OCI-LY3 (cell line): ENCODE measurements at regions not wholly inside any gene's neighbourhood (a gene's known extent, or its start where the extent isn't known, plus 50 kb on each side); places are given as distances from the start of the nearest gene placed in this dataset.

ENCODE experiments used
- H2AFZ ChIP-seq: fragments of 200-600, 300-600 bp; shearing (Covaris generic); 2 replicates; pipeline ENCODE4 v1.6.0; 2014; ENCODE audit warnings: antibody characterized with exemption, low read depth, low read length
- H3K27ac ChIP-seq: fragments of 200-600, 300-600 bp; sonication (generic); 2 replicates; pipeline ENCODE4 v1.5.1; 2014; ENCODE audit warnings: mild to moderate bottlenecking, low read length, moderate library complexity, mixed read lengths
- H3K27me3 ChIP-seq: fragments of 200-600, 300-600 bp; sonication (generic); 2 replicates; pipeline ENCODE4 v1.6.1; 2014; ENCODE audit warnings: low read depth, low read length, mixed read lengths
- H3K36me3 ChIP-seq: fragments of 200-600, 300-600 bp; sonication (generic); replicated peaks from 2 replicates; pipeline ENCODE3; 2014; ENCODE audit warnings: low read depth, low read length, mixed read lengths
- H3K4me1 ChIP-seq: fragments of 300-600, 200-600 bp; sonication (generic); 2 replicates; pipeline ENCODE4 v1.6.1; 2014; ENCODE audit warnings: low read length, mixed read lengths
- H3K4me2 ChIP-seq: fragments of 200-600, 300-600 bp; sonication (generic); 2 replicates; pipeline ENCODE4 v1.6.1; 2014; ENCODE audit warnings: low read length, mixed read lengths
- H3K4me3 ChIP-seq: fragments of 300-600, 200-600 bp; sonication (generic); 2 replicates; pipeline ENCODE4 v1.5.1; 2014; ENCODE audit warnings: antibody characterized with exemption, mild to moderate bottlenecking, low read length, moderate library complexity
- H3K79me2 ChIP-seq: fragments of 300-600, 200-600 bp; shearing (Covaris generic); 2 replicates; pipeline ENCODE4 v1.6.1; 2014; ENCODE audit warnings: mild to moderate bottlenecking, low read length, mixed read lengths
- H3K9ac ChIP-seq: fragments of 300-600, 200-600 bp; shearing (Covaris generic); 2 replicates; pipeline ENCODE4 v1.6.0; 2014; ENCODE audit warnings: mild to moderate bottlenecking, low read length, moderate library complexity
- H3K9me3 ChIP-seq: fragments of 200-600, 300-600 bp; shearing (Covaris generic); 2 replicates; pipeline ENCODE4 v1.6.1; 2014; ENCODE audit warnings: low read length, mixed read lengths; ENCODE audit not compliant: insufficient read depth
- H4K20me1 ChIP-seq: fragments of 200-600, 300-600 bp; sonication (generic); 2 replicates; pipeline ENCODE4 v1.6.1; 2016; ENCODE audit warnings: low read length, mixed read lengths; ENCODE audit not compliant: insufficient read depth
- CTCF ChIP-seq: fragments of 200-600, 300-600 bp; sonication (generic); IDR thresholded peaks from 2 replicates; pipeline ENCODE4 v1.5.1; 2014; ENCODE audit warnings: antibody characterized with exemption, low read length, low read depth
- EZH2phosphoT487 ChIP-seq: fragments of 200-600 bp; shearing (Covaris generic); IDR thresholded peaks from 2 replicates; pipeline ENCODE4 v1.6.1; 2018; ENCODE audit warnings: antibody characterized with exemption, mixed run types, low read depth

GRCh38 chr16:65318590-65319257, 196.9 kb upstream of the CDH11 start:
- TF ChIP-seq EZH2phosphoT487 (no peak), CTCF (no peak)
- Histone ChIP-seq H3K27me3 (no peaks in the 10 kb centered on the region), H3K36me3 (no peaks in the 10 kb centered on the region), H3K4me1 (no peaks in the 10 kb centered on the region), H3K9ac (no peak overlapping the region), H3K9me3 (no peaks in the 10 kb centered on the region), H2AFZ (no peak overlapping the region), H3K4me3 (no peak overlapping the region), H3K79me2 (no peaks in the 10 kb centered on the region), H3K27ac (no peak overlapping the region), H3K4me2 (no peak overlapping the region), H4K20me1 (no peaks in the 10 kb centered on the region)

DNA sequence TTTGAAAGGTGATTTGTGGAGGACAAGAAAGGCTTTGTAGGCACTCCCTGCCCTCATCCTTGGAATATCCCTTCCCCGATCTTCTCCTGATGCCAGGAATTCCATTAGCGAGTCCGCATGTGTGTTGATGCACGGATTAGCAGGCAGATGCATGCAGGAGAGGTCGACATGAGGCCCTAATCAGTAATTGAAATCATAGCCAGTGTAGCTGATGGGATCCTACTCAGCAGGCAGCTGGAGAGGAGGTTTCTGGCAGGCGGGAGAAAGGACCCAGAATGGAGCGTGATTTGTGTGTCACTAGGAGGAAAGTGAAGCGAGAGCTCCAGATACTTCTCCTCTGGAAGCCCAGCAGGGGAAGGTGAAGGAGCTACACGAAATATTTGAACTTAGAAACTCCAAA, 196.3 kb upstream of the CDH11 start:
- no peak overlapping the region for H2AFZ ChIP-seq
- no peak overlapping the region for H3K4me2 ChIP-seq
- no peak overlapping the region for H3K9ac ChIP-seq
- H3K4me3 ChIP-seq, result no peak overlapping the region
- H4K20me1 ChIP-seq, result no peaks in the 10 kb centered on the region
- no peaks in the 10 kb centered on the region for H3K79me2 ChIP-seq
- no peaks in the 10 kb centered on the region for H3K4me1 ChIP-seq
- H3K27ac ChIP-seq, result no peak overlapping the region
- TF ChIP-seq CTCF (no peak), EZH2phosphoT487 (no peak)
- no peaks in the 10 kb centered on the region for H3K27me3 ChIP-seq
- no peaks in the 10 kb centered on the region for H3K36me3 ChIP-seq
- no peaks in the 10 kb centered on the region for H3K9me3 ChIP-seq

- Histone ChIP-seq H3K27me3 (no peaks in the 10 kb centered on the region), H2AFZ (no peak overlapping the region), H3K9ac (no peak overlapping the region), H3K27ac (no peak overlapping the region), H3K4me1 (no peaks in the 10 kb centered on the region), H3K9me3 (no peaks in the 10 kb centered on the region), H3K4me2 (no peak overlapping the region), H3K36me3 (no peaks in the 10 kb centered on the region), H4K20me1 (no peaks in the 10 kb centered on the region), H3K79me2 (no peaks in the 10 kb centered on the region), H3K4me3 (no peak overlapping the region)
- TF ChIP-seq EZH2phosphoT487, result no peak
- no peak for TF ChIP-seq CTCF
Measured at GRCh38 chr16:65316808-65317207, 194.9 kb upstream of the CDH11 start.

- no peaks in the 10 kb centered on the region for H3K4me1 ChIP-seq
- no peak overlapping the region for H3K27ac ChIP-seq
- H3K27me3 ChIP-seq, result no peaks in the 10 kb centered on the region
- H2AFZ ChIP-seq, result no peak overlapping the region
- no peak for TF ChIP-seq EZH2phosphoT487
- TF ChIP-seq CTCF, result no peak
- H3K9ac ChIP-seq, result no peak overlapping the region
- no peaks in the 10 kb centered on the region for H3K9me3 ChIP-seq
- no peaks in the 10 kb centered on the region for H3K36me3 ChIP-seq
- no peak overlapping the region for H3K4me3 ChIP-seq
- H3K79me2 ChIP-seq, result no peaks in the 10 kb centered on the region
- no peaks in the 10 kb centered on the region for H4K20me1 ChIP-seq
- H3K4me2 ChIP-seq, result no peak overlapping the region
Measured at GRCh38 chr16:65315081-65315780, 193.4 kb upstream of the CDH11 start.
